K562 (cell line): ENCODE measurements at regions not wholly inside any gene's neighbourhood (a gene's known extent, or its start where the extent isn't known, plus 50 kb on each side); places are given as distances from the start of the nearest gene placed in this dataset.

ENCODE experiments used
- ATAC-seq: fragments of 200-7000 bp; cut with Tn5 transposase; 3 replicates; pipeline ENCODE4 v1.9.1; 2020; ENCODE audit warnings: moderate library complexity
- BruUV-seq: library from RNA; stranded (reverse); fragments of 400-500 nt; replicated peaks from 2 replicates; lab custom pipeline; 2021; lab: Mats Ljungman, UMichigan
- CTCF ChIA-PET: fragments of 300-600 bp; formaldehyde crosslinking; extraction: SDS; loops from one replicate; lab custom pipeline; 2021; ENCODE audit warnings: low intra/inter-chr PET ratio; lab: Yijun Ruan, JAX
- POLR2A ChIA-PET: fragments of 300-600, 350-650 bp; sonication (Branson Sonifier 250); formaldehyde crosslinking; extraction: SDS; loops from one replicate; lab custom pipeline; 2021; ENCODE audit warnings: antibody characterized with exemption, inconsistent platforms; lab: Yijun Ruan, JAX
- DNase-seq, 4 experiments: peaks; one replicate each; pipeline versions ENCODE4 v3.0.0 to v3.0.0-alpha.2; 2011 to 2018; ENCODE audit warnings: low spot score in 3 of 4, mixed read lengths in 3 of 4; ENCODE audit errors: extremely low read depth in 1 of 4
- FAIRE-seq: peaks from 2 replicates; lab custom pipeline; 2011; peaks lifted over from hg19 to GRCh38; lab: Jason Lieb, UNC
- H2AFZ ChIP-seq: 2 replicates; pipeline ENCODE4 v1.6.0; 2011; ENCODE audit warnings: low read depth, low read length, control low read depth, inconsistent platforms
- H3K27ac ChIP-seq: fragments of 200-600 bp; 3 replicates; pipeline ENCODE4 v1.8.0; 2011; ENCODE audit warnings: low read depth, mild to moderate bottlenecking, control low read depth, inconsistent platforms, low read length, moderate library complexity, mixed read lengths; ENCODE audit errors: extremely low read depth
- H3K27me3 ChIP-seq, 2 experiments: fragments of 300-600 bp in 1 of 2; 2 replicates in 1 of 2; 3 replicates in 1 of 2; pipeline versions ENCODE4 v1.6.0 to v1.8.0; 2011; ENCODE audit warnings: inconsistent platforms in 2 of 2, low read length in 2 of 2, mild to moderate bottlenecking in 1 of 2, mixed read lengths in 1 of 2, moderate library complexity in 1 of 2; ENCODE audit not compliant: control insufficient read depth in 2 of 2, insufficient read depth in 2 of 2
- H3K36me3 ChIP-seq: fragments of 300-600 bp; 3 replicates; pipeline ENCODE4 v1.8.0; 2011; ENCODE audit warnings: mild to moderate bottlenecking, low read length, inconsistent platforms; ENCODE audit not compliant: control insufficient read depth, insufficient read depth
- H3K4me1 ChIP-seq, 2 experiments: fragments of 200-600 bp in 1 of 2; replicated peaks in 1 of 2; 2 replicates in 1 of 2; 3 replicates in 1 of 2; pipeline versions ENCODE4 v1.5.1 to v1.8.0; 2011; ENCODE audit warnings: inconsistent platforms in 2 of 2, low read length in 2 of 2, mild to moderate bottlenecking in 1 of 2, mixed read lengths in 1 of 2, moderate library complexity in 1 of 2; ENCODE audit not compliant: control insufficient read depth in 2 of 2, insufficient read depth in 2 of 2
- H3K4me2 ChIP-seq: 2 replicates; pipeline ENCODE4 v1.6.1; 2011; ENCODE audit warnings: low read length, control low read depth, inconsistent platforms, mixed read lengths; ENCODE audit not compliant: insufficient read depth
- H3K4me3 ChIP-seq: fragments of 200-600 bp; sonication (generic), shearing (Covaris generic); 2 replicates; pipeline ENCODE4 v1.5.1; 2016; ENCODE audit warnings: control low read depth, inconsistent platforms
- H3K79me2 ChIP-seq: fragments of 200-600 bp; 3 replicates; pipeline ENCODE4 v1.8.0; 2011; ENCODE audit warnings: low read length, inconsistent platforms; ENCODE audit not compliant: control insufficient read depth, insufficient read depth
- H3K9ac ChIP-seq, 2 experiments: 2 replicates each; pipeline versions ENCODE4 v1.6.0 to v1.6.1; 2011; ENCODE audit warnings: low read depth in 2 of 2, low read length in 2 of 2, control low read depth in 1 of 2, inconsistent platforms in 1 of 2, mild to moderate bottlenecking in 1 of 2, mixed read lengths in 1 of 2; ENCODE audit not compliant: insufficient read depth in 1 of 2
- H3K9me1 ChIP-seq: one replicate; pipeline ENCODE4 v1.6.0; 2011; ENCODE audit warnings: inconsistent platforms, mild to moderate bottlenecking, low read length, moderate library complexity; ENCODE audit not compliant: control insufficient read depth, insufficient read depth
- H3K9me3 ChIP-seq: replicated peaks from 2 replicates; pipeline ENCODE4 v1.5.1; 2011; ENCODE audit warnings: low read depth, low read length, inconsistent platforms; ENCODE audit not compliant: control insufficient read depth, insufficient read depth
- H4K20me1 ChIP-seq: replicated peaks from 2 replicates; pipeline ENCODE4 v1.6.1; 2011; ENCODE audit warnings: low read length, inconsistent platforms, mixed read lengths; ENCODE audit not compliant: control insufficient read depth, insufficient read depth
- CEBPZ ChIP-seq: fragments of 150-350 bp; IDR thresholded peaks from 2 replicates; pipeline ENCODE4 v1.6.1; 2014; ENCODE audit warnings: low read depth, mild to moderate bottlenecking, low read length, borderline replicate concordance
- HDAC1 ChIP-seq, 2 experiments: fragments of 450-650 bp; IDR thresholded peaks; 2 replicates each; pipeline ENCODE4 v1.6.1; 2016 to 2017; ENCODE audit warnings: inconsistent platforms in 1 of 2, mild to moderate bottlenecking in 1 of 2, moderate library complexity in 1 of 2
- HNRNPL ChIP-seq: fragments of 200-400 bp; formaldehyde crosslinking; IDR thresholded peaks from 2 replicates; pipeline ENCODE4 v1.6.1; 2017; ENCODE audit warnings: low read depth, mild to moderate bottlenecking, low read length
- MAZ ChIP-seq, 2 experiments: fragments of 450-650 bp in 1 of 2; sonication (generic) in 1 of 2; formaldehyde crosslinking; IDR thresholded peaks in 1 of 2; conservative IDR thresholded peaks in 1 of 2; 2 replicates each; pipeline versions ENCODE4 v1.4.0 to v1.5.0; 2020; ENCODE audit warnings: mild to moderate bottlenecking in 1 of 2, missing genetic modification reagents in 1 of 2
- NELFE ChIP-seq: IDR thresholded peaks from 2 replicates; pipeline ENCODE4 v1.6.1; 2011; ENCODE audit warnings: mild to moderate bottlenecking; ENCODE audit not compliant: insufficient read depth, insufficient read length
- NR2C1 ChIP-seq, 2 experiments: fragments of 450-650 bp; IDR thresholded peaks; 2 replicates each; pipeline ENCODE4 v1.6.1; 2017; ENCODE audit warnings: mild to moderate bottlenecking in 2 of 2, antibody characterized with exemption in 1 of 2, inconsistent platforms in 1 of 2, missing compliant biosample characterization in 1 of 2, missing genetic modification characterization in 1 of 2
- PHF8 ChIP-seq: fragments of 200-600 bp; sonication (generic); IDR thresholded peaks from 2 replicates; pipeline ENCODE4 v1.6.1; 2012; ENCODE audit warnings: mixed run types, mild to moderate bottlenecking, inconsistent platforms, low read length, moderate library complexity, borderline replicate concordance
- PURB ChIP-seq: sonication (generic); formaldehyde crosslinking; IDR thresholded peaks from 2 replicates; pipeline ENCODE4 v1.9.0; 2021; ENCODE audit warnings: low read depth, mild to moderate bottlenecking, missing genetic modification reagents
- RNF219 ChIP-seq: fragments of 250-450 bp; sonication (Bioruptor Pico); IDR thresholded peaks from 2 replicates; pipeline ENCODE4 v1.5.0; 2022; ENCODE audit warnings: mild to moderate bottlenecking
- STAT5B ChIP-seq: fragments of 250-450 bp; sonication (Bioruptor Pico); IDR thresholded peaks from 2 replicates; pipeline ENCODE4 v1.8.0; 2021; ENCODE audit warnings: mild to moderate bottlenecking, inconsistent platforms
- TBP ChIP-seq: optimal IDR thresholded peaks from 2 replicates; pipeline ENCODE3; 2011; ENCODE audit warnings: low read depth, low read length, improper control_type of control experiment
- ZNF217 ChIP-seq: sonication (generic); formaldehyde crosslinking; IDR thresholded peaks from 2 replicates; pipeline ENCODE4 v1.8.0; 2022; ENCODE audit warnings: mild to moderate bottlenecking, missing genetic modification reagents
- ZNF668 ChIP-seq: fragments of 250-450 bp; sonication (Bioruptor Pico); IDR thresholded peaks from 2 replicates; pipeline ENCODE4 v1.8.0; 2022; ENCODE audit warnings: mild to moderate bottlenecking, inconsistent platforms
- WGBS: fragments of 100-300 bp; shearing (Covaris generic); methylation state at CpG from one replicate; pipeline ENCODE4 v1.1.6; 2016; ENCODE audit warnings: low coverage, mixed read lengths; ENCODE audit not compliant: insufficient coverage; ENCODE audit errors: missing lambda C conversion rate; 5-methylcytosine and 5-hydroxymethylcytosine counted together
- in situ Hi-C: fragments of 300-500 bp; cut with MboI; formaldehyde crosslinking; loops from 4 replicates; pipeline ENCODE4 v1.15.0; 2018; ENCODE audit warnings: inconsistent platforms, mixed read lengths
- intact Hi-C: fragments of 100-400 bp; cut with micrococcal nuclease; formaldehyde crosslinking; loops from 2 replicates; pipeline ENCODE4 v1.14.2; 2022

DNA sequence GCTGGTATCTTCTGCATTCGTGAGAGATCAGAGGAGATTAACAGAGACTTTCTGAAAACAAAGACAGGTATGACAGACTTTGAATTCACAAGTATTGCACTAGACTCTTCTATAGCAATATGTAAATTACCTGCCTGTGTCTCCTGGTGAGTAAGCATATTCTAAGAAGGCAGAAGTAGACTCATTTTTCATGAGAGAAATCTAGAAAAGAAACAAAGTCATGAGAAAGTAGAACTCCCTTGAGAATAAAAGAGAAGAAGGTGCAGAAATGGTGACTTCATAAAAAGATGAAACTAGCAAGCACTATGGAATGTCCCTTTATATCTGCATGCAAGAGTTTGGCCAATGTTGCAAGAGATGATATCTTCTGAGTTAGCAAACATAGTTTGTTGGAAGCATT, 419.8 kb downstream of the DMRT2 start:
- Histone ChIP-seq H3K4me1 (no peaks in the 10 kb centered on the region), H3K27me3 (no peaks in the 10 kb centered on the region), H3K27ac (no peak overlapping the region), H3K4me2 (no peak overlapping the region), H3K79me2 (no peaks in the 10 kb centered on the region), H3K9me1 (no peaks in the 10 kb centered on the region), H3K4me3 (no peak overlapping the region), H3K9ac (no peak overlapping the region), H2AFZ (no peak overlapping the region), H3K36me3 (no peaks in the 10 kb centered on the region), H4K20me1 (no peaks in the 10 kb centered on the region), H3K9me3 (no peaks in the 10 kb centered on the region)
- ATAC-seq (no peak), DNase-seq (no peak), FAIRE-seq (no peak)
- intact Hi-C loops, result no loop called here
- TF ChIP-seq PURB (CRISPR knock-in tag), result no peak
- no peak for TF ChIP-seq PHF8
- no peak for TF ChIP-seq HDAC1 (IDR thresholded peaks at IDR 0.05)
- no peak for TF ChIP-seq ZNF668 (CRISPR knock-in tag)
- no peak for TF ChIP-seq NR2C1 (IDR thresholded peaks at IDR 0.05)
- no peak for TF ChIP-seq NR2C1 (tag; IDR thresholded peaks at IDR 0.05)
- TF ChIP-seq ZNF217 (CRISPR knock-in tag), result no peak
- no peak for TF ChIP-seq MAZ (CRISPR knock-in tag; conservative IDR thresholded peaks at IDR 0.05 in 1 of 2, IDR thresholded peaks at IDR 0.05 in 1 of 2)
- no peak for TF ChIP-seq HNRNPL
- no peak for TF ChIP-seq NELFE
- no peak for TF ChIP-seq STAT5B (CRISPR knock-in tag)
- TF ChIP-seq TBP, result no peak
- TF ChIP-seq CEBPZ, result no peak
- TF ChIP-seq RNF219 (CRISPR knock-in tag), result no peak
- in situ Hi-C loops, result no loop called here
- no TSS peak for BruUV-seq
- 0% methylated on average over 1 of the region's 1 CpG for WGBS
- ChIA-PET POLR2A (no interaction called here), CTCF (no interaction called here)
